Heart left ventricle (tissue), 13 donors: ENCODE measurements at regions not wholly inside any gene's neighbourhood (a gene's known extent, or its start where the extent isn't known, plus 50 kb on each side); places are given as distances from the start of the nearest gene placed in this dataset.

ENCODE experiments used
- POLR2A ChIP-seq, 2 donors: fragments of 450-650 bp; IDR thresholded peaks; one replicate each; pipeline ENCODE4 v1.6.1; 2017; ENCODE audit warnings: antibody characterized with exemption in 2 of 2, mild to moderate bottlenecking in 2 of 2, moderate library complexity in 2 of 2
- TF ChIP-seq, protein P1 (sequence below), 12 donors: fragments of 200-600 bp; sonication (generic) in 4 of 12; IDR thresholded peaks; one replicate each; pipeline versions ENCODE4 v1.5.0 to v1.8.0; 2018 to 2022; ENCODE audit warnings: antibody characterized with exemption in 12 of 12, mild to moderate bottlenecking in 5 of 12
- donor health status: ischemic (EF 13 %, LVEDD 7.1; RV severe dilation, severe dysfunction).
- donor health status: DM: no; HTN: yes; CAD: no.
- donor health status: DM: no; HTN: no; CAD: no.
- donor health status: ischemic (EF 25% LVEDD 6.9; RV normal size, moderate dysfunction).
- donor health status: ischemic (EF 25% LVEDD 5.7; RV mildly dilated, moderate dysfunction).
- donor health status: ischemic (EF 35%, LVEDD 5.7; RV mildly dilated, moderate dysfunction).
- donor health status: nonischemic (EF 11% LVEDD 7.7; RV severe dilation, severe dysfunction).
- donor health status: DM: yes; HTN: yes; CAD: no.
- donor health status: PGD.
- donor health status: ischemic (EF 29% LVEDD 5.4; RV normal size, mild dysfunction).
- donor health status: nonischemic (EF 23%, LVEDD 6.1; RV moderate dilation, normal function).

DNA sequence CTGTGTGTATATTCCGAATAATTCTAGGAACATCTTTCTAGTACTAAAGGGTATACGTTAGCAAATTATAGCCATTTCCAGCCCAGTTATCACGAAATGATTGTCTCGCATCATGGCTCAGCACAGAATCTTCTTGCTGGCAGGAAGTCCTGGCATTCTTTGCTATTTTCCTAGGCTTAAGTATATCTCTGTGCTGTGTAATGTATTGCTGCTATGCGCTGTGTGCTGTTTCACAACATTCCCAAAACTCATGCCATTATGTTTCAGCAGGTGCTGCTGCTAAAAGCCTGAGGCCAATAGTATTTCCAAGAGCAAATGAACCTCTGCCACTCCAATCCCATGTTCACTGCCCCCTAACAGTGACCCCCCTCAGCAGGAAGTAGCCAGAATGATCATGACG is 62.9 kb upstream of the ZNF92 start:
- TF ChIP-seq, protein P1, sequence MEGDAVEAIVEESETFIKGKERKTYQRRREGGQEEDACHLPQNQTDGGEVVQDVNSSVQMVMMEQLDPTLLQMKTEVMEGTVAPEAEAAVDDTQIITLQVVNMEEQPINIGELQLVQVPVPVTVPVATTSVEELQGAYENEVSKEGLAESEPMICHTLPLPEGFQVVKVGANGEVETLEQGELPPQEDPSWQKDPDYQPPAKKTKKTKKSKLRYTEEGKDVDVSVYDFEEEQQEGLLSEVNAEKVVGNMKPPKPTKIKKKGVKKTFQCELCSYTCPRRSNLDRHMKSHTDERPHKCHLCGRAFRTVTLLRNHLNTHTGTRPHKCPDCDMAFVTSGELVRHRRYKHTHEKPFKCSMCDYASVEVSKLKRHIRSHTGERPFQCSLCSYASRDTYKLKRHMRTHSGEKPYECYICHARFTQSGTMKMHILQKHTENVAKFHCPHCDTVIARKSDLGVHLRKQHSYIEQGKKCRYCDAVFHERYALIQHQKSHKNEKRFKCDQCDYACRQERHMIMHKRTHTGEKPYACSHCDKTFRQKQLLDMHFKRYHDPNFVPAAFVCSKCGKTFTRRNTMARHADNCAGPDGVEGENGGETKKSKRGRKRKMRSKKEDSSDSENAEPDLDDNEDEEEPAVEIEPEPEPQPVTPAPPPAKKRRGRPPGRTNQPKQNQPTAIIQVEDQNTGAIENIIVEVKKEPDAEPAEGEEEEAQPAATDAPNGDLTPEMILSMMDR (IDR thresholded peaks at IDR 0.05) = no peak
- no peak for TF ChIP-seq POLR2A (IDR thresholded peaks at IDR 0.05)
